GM23338 (cell line): ENCODE measurements at regions not wholly inside any gene's neighbourhood (a gene's known extent, or its start where the extent isn't known, plus 50 kb on each side); places are given as distances from the start of the nearest gene placed in this dataset.

ENCODE experiments used
- ATAC-seq: fragments of 200-7000 bp; cut with Tn5 transposase; 3 replicates; pipeline ENCODE4 v1.9.1; 2020
- DNase-seq: peaks from one replicate; pipeline ENCODE4 v3.0.0-alpha.2; 2015; ENCODE audit warnings: low spot score
- H2AFZ ChIP-seq: fragments of 200-600 bp; sonication (generic); 2 replicates; pipeline ENCODE4 v1.8.0; 2016; ENCODE audit warnings: antibody characterized with exemption, mild to moderate bottlenecking, moderate library complexity
- H3F3A ChIP-seq: fragments of 200-600 bp; sonication (generic); replicated peaks from 2 replicates; pipeline ENCODE4 v1.8.0; 2017; ENCODE audit warnings: antibody characterized with exemption, mixed run types, low read depth
- H3K27ac ChIP-seq: fragments of 200-600 bp; sonication (generic); 2 replicates; pipeline ENCODE4 v1.6.1; 2016; ENCODE audit warnings: low read depth
- H3K27me3 ChIP-seq: fragments of 200-600 bp; sonication (generic); 2 replicates; pipeline ENCODE4 v1.8.0; 2016; ENCODE audit warnings: mild to moderate bottlenecking, mixed run types, moderate library complexity; ENCODE audit not compliant: insufficient read depth
- H3K36me3 ChIP-seq: fragments of 200-600 bp; sonication (generic); 2 replicates; pipeline ENCODE4 v1.8.0; 2016; ENCODE audit warnings: mild to moderate bottlenecking; ENCODE audit not compliant: insufficient read depth
- H3K4me1 ChIP-seq: fragments of 200-600 bp; sonication (generic); 2 replicates; pipeline ENCODE4 v1.8.0; 2016; ENCODE audit warnings: mild to moderate bottlenecking, moderate library complexity; ENCODE audit not compliant: insufficient read depth
- H3K4me2 ChIP-seq: fragments of 200-600 bp; sonication (generic); 2 replicates; pipeline ENCODE4 v1.7.1; 2017; ENCODE audit warnings: mixed run types
- H3K4me3 ChIP-seq: fragments of 200-600 bp; sonication (generic); 2 replicates; pipeline ENCODE4 v1.6.1; 2016; ENCODE audit warnings: mixed run types
- H3K79me2 ChIP-seq: fragments of 200-600 bp; sonication (generic); replicated peaks from 2 replicates; pipeline ENCODE4 v1.8.0; 2017; ENCODE audit warnings: mild to moderate bottlenecking; ENCODE audit not compliant: insufficient read depth
- H3K9me2 ChIP-seq: fragments of 200-600 bp; sonication (generic); 2 replicates; pipeline ENCODE4 v1.8.0; 2017; ENCODE audit not compliant: insufficient read depth
- H4K20me1 ChIP-seq: fragments of 200-600 bp; sonication (generic); replicated peaks from 2 replicates; pipeline ENCODE4 v1.8.0; 2017; ENCODE audit warnings: mild to moderate bottlenecking; ENCODE audit not compliant: insufficient read depth
- H3K27ac Mint-ChIP-seq: 2 replicates; pipeline ENCODE4 v1.8.0; 2020; ENCODE audit warnings: inconsistent platforms, mild to moderate bottlenecking, moderate library complexity, mixed read lengths
- H3K27me3 Mint-ChIP-seq: 3 replicates; pipeline ENCODE4 v1.8.0; 2022; ENCODE audit warnings: low read depth, mild to moderate bottlenecking, moderate library complexity, mixed read lengths, inconsistent platforms; ENCODE audit not compliant: insufficient read depth, poor library complexity
- H3K36me3 Mint-ChIP-seq: 3 replicates; pipeline ENCODE4 v1.8.0; 2021; ENCODE audit warnings: low read depth, mild to moderate bottlenecking, inconsistent platforms, moderate library complexity, mixed read lengths
- H3K4me1 Mint-ChIP-seq: 3 replicates; pipeline ENCODE4 v1.8.0; 2020; ENCODE audit warnings: mild to moderate bottlenecking, inconsistent platforms, mixed read lengths
- H3K4me3 Mint-ChIP-seq: 3 replicates; pipeline ENCODE4 v1.8.0; 2021; ENCODE audit warnings: moderate library complexity, mild to moderate bottlenecking, inconsistent platforms, mixed read lengths
- H3K9me3 Mint-ChIP-seq: 3 replicates; pipeline ENCODE4 v1.8.0; 2020; ENCODE audit warnings: moderate library complexity, mild to moderate bottlenecking, inconsistent platforms, mixed read lengths
- CREB1 ChIP-seq: fragments of 250-450 bp; sonication (Bioruptor Pico); IDR thresholded peaks from 2 replicates; pipeline ENCODE4 v1.5.0; 2020; ENCODE audit warnings: low read depth, mild to moderate bottlenecking, moderate library complexity
- ETS1 ChIP-seq: IDR thresholded peaks from 2 replicates; pipeline ENCODE4 v1.6.1; 2016; ENCODE audit warnings: antibody characterized with exemption
- EZH2 ChIP-seq: fragments of 200-600 bp; sonication (generic); IDR thresholded peaks from one replicate; pipeline ENCODE4 v1.8.0; 2017; ENCODE audit warnings: antibody characterized with exemption, mild to moderate bottlenecking, low read depth; ENCODE audit not compliant: unreplicated experiment
- EZH2phosphoT487 ChIP-seq: fragments of 200-600 bp; sonication (generic); IDR thresholded peaks from one replicate; pipeline ENCODE4 v1.8.1; 2018; ENCODE audit warnings: antibody characterized with exemption; ENCODE audit not compliant: unreplicated experiment
- JUNB ChIP-seq: IDR thresholded peaks from one replicate; pipeline ENCODE4 v1.6.1; 2016; ENCODE audit warnings: antibody characterized with exemption; ENCODE audit not compliant: unreplicated experiment
- NANOG ChIP-seq: IDR thresholded peaks from 2 replicates; pipeline ENCODE4 v1.6.1; 2016; ENCODE audit warnings: antibody characterized with exemption, borderline replicate concordance
- POLR2AphosphoS5 ChIP-seq: IDR thresholded peaks from 2 replicates; pipeline ENCODE4 v1.6.1; 2016; ENCODE audit warnings: antibody characterized with exemption, low read depth
- REST ChIP-seq: IDR thresholded peaks from one replicate; pipeline ENCODE4 v1.6.1; 2018; ENCODE audit warnings: antibody characterized with exemption; ENCODE audit not compliant: unreplicated experiment
- STAT1 ChIP-seq: IDR thresholded peaks from one replicate; pipeline ENCODE4 v1.6.1; 2016; ENCODE audit warnings: antibody characterized with exemption; ENCODE audit not compliant: unreplicated experiment
- ZNF114 ChIP-seq: fragments of 250-450 bp; sonication (Bioruptor Pico); IDR thresholded peaks from 2 replicates; pipeline ENCODE4 v1.5.0; 2020; ENCODE audit warnings: mild to moderate bottlenecking, moderate library complexity
- ZNF331 ChIP-seq: fragments of 250-450 bp; sonication (Bioruptor Pico); IDR thresholded peaks from 2 replicates; pipeline ENCODE4 v1.5.0; 2020; ENCODE audit warnings: low read depth, mild to moderate bottlenecking, moderate library complexity
- ZNF462 ChIP-seq: fragments of 250-450 bp; sonication (Bioruptor Pico); IDR thresholded peaks from 2 replicates; pipeline ENCODE4 v1.5.0; 2020; ENCODE audit warnings: mild to moderate bottlenecking, moderate library complexity
- TF ChIP-seq, protein P1 (sequence below), 2 experiments: fragments of 200-600 bp in 1 of 2; sonication (generic) in 1 of 2; conservative IDR thresholded peaks; 2 replicates each; pipeline versions ENCODE4 v1.5.1 to v1.6.1; 2016 to 2017; ENCODE audit warnings: antibody characterized with exemption in 2 of 2, low read depth in 2 of 2, mild to moderate bottlenecking in 2 of 2, moderate library complexity in 1 of 2

- ATAC-seq (no peak), DNase-seq (no peak)
- H3K9me2 ChIP-seq = no peaks in the 10 kb centered on the region
- H3K27me3 ChIP-seq = no peaks in the 10 kb centered on the region
- peaks cover 1% of the 10 kb centered on the region for H3K27me3 Mint-ChIP-seq
- TF ChIP-seq ZNF331 = no peak
- no peak for TF ChIP-seq STAT1
- TF ChIP-seq POLR2AphosphoS5 = no peak
- no peak for TF ChIP-seq REST
- TF ChIP-seq EZH2phosphoT487 = no peak
- no peak for TF ChIP-seq ZNF114 (CRISPR knock-in tag)
- TF ChIP-seq, protein P1, sequence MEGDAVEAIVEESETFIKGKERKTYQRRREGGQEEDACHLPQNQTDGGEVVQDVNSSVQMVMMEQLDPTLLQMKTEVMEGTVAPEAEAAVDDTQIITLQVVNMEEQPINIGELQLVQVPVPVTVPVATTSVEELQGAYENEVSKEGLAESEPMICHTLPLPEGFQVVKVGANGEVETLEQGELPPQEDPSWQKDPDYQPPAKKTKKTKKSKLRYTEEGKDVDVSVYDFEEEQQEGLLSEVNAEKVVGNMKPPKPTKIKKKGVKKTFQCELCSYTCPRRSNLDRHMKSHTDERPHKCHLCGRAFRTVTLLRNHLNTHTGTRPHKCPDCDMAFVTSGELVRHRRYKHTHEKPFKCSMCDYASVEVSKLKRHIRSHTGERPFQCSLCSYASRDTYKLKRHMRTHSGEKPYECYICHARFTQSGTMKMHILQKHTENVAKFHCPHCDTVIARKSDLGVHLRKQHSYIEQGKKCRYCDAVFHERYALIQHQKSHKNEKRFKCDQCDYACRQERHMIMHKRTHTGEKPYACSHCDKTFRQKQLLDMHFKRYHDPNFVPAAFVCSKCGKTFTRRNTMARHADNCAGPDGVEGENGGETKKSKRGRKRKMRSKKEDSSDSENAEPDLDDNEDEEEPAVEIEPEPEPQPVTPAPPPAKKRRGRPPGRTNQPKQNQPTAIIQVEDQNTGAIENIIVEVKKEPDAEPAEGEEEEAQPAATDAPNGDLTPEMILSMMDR (conservative IDR thresholded peaks at IDR 0.05; ENCODE audit: low read depth in 2 of 2) = no peak
- TF ChIP-seq CREB1 (CRISPR knock-in tag) = no peak
- no peak for TF ChIP-seq ETS1
- TF ChIP-seq NANOG = no peak
- no peak for TF ChIP-seq ZNF462 (CRISPR knock-in tag)
- TF ChIP-seq EZH2 = no peak
- no peak for TF ChIP-seq JUNB
- H4K20me1 ChIP-seq = no peaks in the 10 kb centered on the region
- no peak overlapping the region; the same call in 1 of the 2 replicates for H2AFZ ChIP-seq
- H3K27ac ChIP-seq = no peak overlapping the region
- no peaks in the 10 kb centered on the region for H3F3A ChIP-seq
- H3K4me3 ChIP-seq = no peak overlapping the region
- H3K9me3 Mint-ChIP-seq = no peaks in the 10 kb centered on the region
- no peaks in the 10 kb centered on the region for H3K36me3 Mint-ChIP-seq
- H3K4me1 ChIP-seq = no peaks in the 10 kb centered on the region
- no peak overlapping the region for H3K27ac Mint-ChIP-seq
- no peak overlapping the region for H3K4me2 ChIP-seq
- H3K4me1 Mint-ChIP-seq = peaks cover 6% of the 10 kb centered on the region; the same call in 2 of the 3 replicates
- H3K4me3 Mint-ChIP-seq = no peak overlapping the region
- H3K36me3 ChIP-seq = no peaks in the 10 kb centered on the region
- H3K79me2 ChIP-seq = no peaks in the 10 kb centered on the region
Observed at GRCh38 chr6:1538369-1538768, 71.3 kb upstream of the FOXC1 start.
